WI38 (cell line): ENCODE measurements at regions not wholly inside any gene's neighbourhood (a gene's known extent, or its start where the extent isn't known, plus 50 kb on each side); places are given as distances from the start of the nearest gene placed in this dataset.
"Not testable (repeated sequence)": the region's sequence is repeated elsewhere in the genome, so short reads cannot be mapped to it uniquely, and the experiment has no call there.

Source experiments
- H3K4me3 ChIP-seq: 2 replicates; pipeline ENCODE4 v1.5.1; 2011; ENCODE audit warnings: low read depth, mild to moderate bottlenecking, control low read depth, low read length
- CTCF ChIP-seq: IDR thresholded peaks from 2 replicates; pipeline ENCODE4 v1.5.1; 2012; ENCODE audit warnings: low read depth, mild to moderate bottlenecking, control low read depth, low read length

- no peak for TF ChIP-seq CTCF
- no peak overlapping the region for H3K4me3 ChIP-seq
Measured at GRCh38 chr10:65788271-65788670, 1137.6 kb upstream of the LRRTM3 start.

- no peak overlapping the region for H3K4me3 ChIP-seq
- TF ChIP-seq CTCF, result no peak
Measured at GRCh38 chr10:65791979-65792378, 1133.9 kb upstream of the LRRTM3 start.

GRCh38 chr10:65793738-65794425 lies 1132.0 kb upstream of the LRRTM3 start:
- H3K4me3 ChIP-seq, result no peak overlapping the region

GRCh38 chr10:65794861-65795260 lies 1131.0 kb upstream of the LRRTM3 start:
- H3K4me3 ChIP-seq, result not testable (repeated sequence)

More at GRCh38 chr10:65793738-65794425, 1132.0 kb upstream of the LRRTM3 start:
- no peak for TF ChIP-seq CTCF

GRCh38 chr10:65796472-65796871 lies 1129.4 kb upstream of the LRRTM3 start:
- no peak for TF ChIP-seq CTCF
- H3K4me3 ChIP-seq, result no peak overlapping the region

- TF ChIP-seq CTCF, result no peak
- H3K4me3 ChIP-seq, result no peak overlapping the region
Measured at GRCh38 chr10:65798133-65798532, 1127.7 kb upstream of the LRRTM3 start.

- H3K4me3 ChIP-seq, result no peak overlapping the region
- no peak for TF ChIP-seq CTCF
Measured at GRCh38 chr10:65802391-65802790, 1123.4 kb upstream of the LRRTM3 start.

- no peak for TF ChIP-seq CTCF
- no peak overlapping the region for H3K4me3 ChIP-seq
Measured at GRCh38 chr10:65805511-65805910, 1120.3 kb upstream of the LRRTM3 start.
